Stomach (tissue), 8 donors: ENCODE measurements at regions not wholly inside any gene's neighbourhood (a gene's known extent, or its start where the extent isn't known, plus 50 kb on each side); places are given as distances from the start of the nearest gene placed in this dataset.

Experiments used
- DNase-seq, 2 donors: peaks; one replicate each; pipeline versions ENCODE4 v3.0.0 to v3.0.0-alpha.2; 2013 to 2019
- H3K27ac ChIP-seq, 5 donors: fragments of 200-600 bp in 4 of 5; sonication (generic) in 4 of 5; one replicate each; pipeline ENCODE4 v1.5.1; 2013 to 2019; ENCODE audit warnings: mild to moderate bottlenecking in 1 of 5, moderate library complexity in 1 of 5
- H3K27me3 ChIP-seq, 3 donors: fragments of 200-600 bp; sonication (generic); one replicate each; pipeline ENCODE4 v1.5.1; 2017 to 2019; ENCODE audit warnings: mixed run types in 1 of 3
- H3K36me3 ChIP-seq, 4 donors: fragments of 200-600 bp; sonication (generic); 1 replicate in 3 of 4; 2 replicates in 1 of 4; pipeline ENCODE4 v1.5.1; 2016 to 2019
- H3K4me1 ChIP-seq, 4 donors: fragments of 200-600 bp; sonication (generic); one replicate each; pipeline ENCODE4 v1.5.1; 2016 to 2019
- H3K4me3 ChIP-seq, 4 donors: fragments of 200-600 bp; sonication (generic) in 3 of 4; one replicate each; pipeline ENCODE4 v1.5.1; 2016 to 2019; ENCODE audit warnings: mild to moderate bottlenecking in 1 of 4
- H3K9me3 ChIP-seq, 4 donors: fragments of 200-600 bp; sonication (generic); one replicate each; pipeline ENCODE4 v1.5.1; 2016 to 2019
- EP300 ChIP-seq: sonication (generic); formaldehyde crosslinking; IDR thresholded peaks from one replicate; pipeline ENCODE4 v1.6.1; 2017; ENCODE audit warnings: antibody characterized with exemption
- POLR2A ChIP-seq, 4 donors: fragments of 450-650 bp; IDR thresholded peaks; one replicate each; pipeline ENCODE4 v1.6.1; 2016; ENCODE audit warnings: antibody characterized with exemption in 4 of 4, control low read depth in 2 of 4, mild to moderate bottlenecking in 1 of 4, moderate library complexity in 1 of 4
- POLR2AphosphoS5 ChIP-seq, 3 donors: sonication (generic); formaldehyde crosslinking; IDR thresholded peaks; one replicate each; pipeline ENCODE4 v1.6.1; 2016; ENCODE audit warnings: antibody characterized with exemption in 3 of 3
- WGBS, 5 donors: extraction: QIAGEN DNeasy Blood & Tissue Kit in 3 of 5; methylation state at CpG; one replicate each; pipeline versions ENCODE4 v1.1.5 to v1.1.7; 2013 to 2018; 5-methylcytosine and 5-hydroxymethylcytosine counted together
- intact Hi-C: fragments of 100-400 bp; cut with DNase I; formaldehyde crosslinking; loops from one replicate; pipeline ENCODE4 v1.15.1; 2023; ENCODE audit warnings: low total_unique reads
- TF ChIP-seq, protein P1 (sequence below), 7 experiments: fragments of 450-650 bp in 4 of 7; fragments of 200-600 bp in 3 of 7; sonication (generic) in 3 of 7; IDR thresholded peaks; one replicate each; pipeline ENCODE4 v1.5.1; 2016 to 2019; ENCODE audit warnings: antibody characterized with exemption in 7 of 7, control low read depth in 2 of 7, mild to moderate bottlenecking in 1 of 7
- donor health status: healthy with polysubstance abuse.
- donor health status: Bipolar disorder and iron deficiency.
- donor health status: healthy.

- Histone ChIP-seq H3K4me1 (no peaks in the 10 kb centered on the region), H3K36me3 (no peaks in the 10 kb centered on the region), H3K4me3 (no peak overlapping the region), H3K27ac (no peak overlapping the region), H3K9me3 (no peaks in the 10 kb centered on the region), H3K27me3 (no peaks in the 10 kb centered on the region)
- no peak for TF ChIP-seq POLR2A (IDR thresholded peaks at IDR 0.05)
- TF ChIP-seq, protein P1, sequence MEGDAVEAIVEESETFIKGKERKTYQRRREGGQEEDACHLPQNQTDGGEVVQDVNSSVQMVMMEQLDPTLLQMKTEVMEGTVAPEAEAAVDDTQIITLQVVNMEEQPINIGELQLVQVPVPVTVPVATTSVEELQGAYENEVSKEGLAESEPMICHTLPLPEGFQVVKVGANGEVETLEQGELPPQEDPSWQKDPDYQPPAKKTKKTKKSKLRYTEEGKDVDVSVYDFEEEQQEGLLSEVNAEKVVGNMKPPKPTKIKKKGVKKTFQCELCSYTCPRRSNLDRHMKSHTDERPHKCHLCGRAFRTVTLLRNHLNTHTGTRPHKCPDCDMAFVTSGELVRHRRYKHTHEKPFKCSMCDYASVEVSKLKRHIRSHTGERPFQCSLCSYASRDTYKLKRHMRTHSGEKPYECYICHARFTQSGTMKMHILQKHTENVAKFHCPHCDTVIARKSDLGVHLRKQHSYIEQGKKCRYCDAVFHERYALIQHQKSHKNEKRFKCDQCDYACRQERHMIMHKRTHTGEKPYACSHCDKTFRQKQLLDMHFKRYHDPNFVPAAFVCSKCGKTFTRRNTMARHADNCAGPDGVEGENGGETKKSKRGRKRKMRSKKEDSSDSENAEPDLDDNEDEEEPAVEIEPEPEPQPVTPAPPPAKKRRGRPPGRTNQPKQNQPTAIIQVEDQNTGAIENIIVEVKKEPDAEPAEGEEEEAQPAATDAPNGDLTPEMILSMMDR (IDR thresholded peaks at IDR 0.05), result no peak
- no peak for TF ChIP-seq POLR2AphosphoS5 (IDR thresholded peaks at IDR 0.05)
- no peak for TF ChIP-seq EP300
- 0% methylated on average over 1 of the region's 1 CpG for WGBS, 5 donors
- no peak for DNase-seq
- intact Hi-C loops, result no loop called here
Measured at GRCh38 chr1:213884402-213884801, 103.4 kb upstream of the PROX1 start.

DNA sequence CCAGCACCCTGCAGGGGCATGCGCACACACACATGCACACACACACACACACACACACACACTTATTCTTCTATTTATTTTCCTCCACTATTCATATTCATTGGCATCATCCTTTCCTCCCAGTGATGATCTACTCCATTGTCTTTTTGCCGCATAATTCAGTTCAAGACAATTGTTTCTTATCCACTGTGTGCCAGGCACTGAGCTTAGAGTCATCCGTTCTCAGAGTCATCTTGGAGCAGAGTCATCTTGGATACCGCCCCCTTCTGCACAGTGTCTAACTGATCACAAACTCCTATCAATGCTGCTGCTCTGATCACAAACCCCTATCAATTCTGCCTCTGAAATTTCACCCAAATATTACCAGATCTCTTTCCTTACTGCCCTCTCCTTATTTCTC lies 102.8 kb upstream of the PROX1 start:
- TF ChIP-seq EP300, result no peak
- no peak for TF ChIP-seq POLR2AphosphoS5 (IDR thresholded peaks at IDR 0.05)
- TF ChIP-seq, protein P1 (IDR thresholded peaks at IDR 0.05), result no peak
- TF ChIP-seq POLR2A (IDR thresholded peaks at IDR 0.05), result no peak
- WGBS, 5 donors, result 87 to 92% (median 88%) methylated on average over 4 of the region's 4 CpGs

DNA sequence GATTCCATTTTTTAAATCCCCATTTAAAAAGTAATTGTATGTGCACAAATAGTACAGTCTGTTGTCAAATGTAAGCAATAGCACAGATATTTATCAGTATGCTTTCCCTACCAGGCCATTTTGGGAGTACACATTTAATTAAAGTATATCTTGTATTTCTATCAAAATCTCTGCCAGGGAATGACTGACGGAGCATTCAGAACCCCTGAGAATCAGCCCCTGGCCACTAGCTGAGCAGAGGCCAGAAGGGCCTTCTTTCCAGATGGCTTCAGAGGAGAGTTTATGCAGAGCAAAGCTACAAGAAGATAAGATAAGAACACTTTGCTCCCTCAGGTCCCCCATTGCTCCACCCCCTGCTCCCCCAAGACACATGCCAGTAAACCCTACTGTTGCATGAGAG lies 99.9 kb upstream of the PROX1 start:
- 90 to 96% (median 95%) methylated on average over 1 of the region's 1 CpG for WGBS, 5 donors
- TF ChIP-seq POLR2AphosphoS5 (IDR thresholded peaks at IDR 0.05) (no peak), EP300 (no peak), POLR2A (IDR thresholded peaks at IDR 0.05) (no peak)
- TF ChIP-seq, protein P1 (IDR thresholded peaks at IDR 0.05), result no peak
- no peaks in the 10 kb centered on the region for H3K9me3 ChIP-seq
- H3K4me3 ChIP-seq, result no peak overlapping the region
- no peaks in the 10 kb centered on the region for H3K4me1 ChIP-seq
- H3K36me3 ChIP-seq, result no peaks in the 10 kb centered on the region
- DNase-seq, result no peak
- intact Hi-C loops, result no loop called here
- no peaks in the 10 kb centered on the region for H3K27me3 ChIP-seq
- H3K27ac ChIP-seq, result no peak overlapping the region

More for the DNA sequence above, 102.8 kb upstream of the PROX1 start:
- intact Hi-C loops, result no loop called here
- no peak overlapping the region for H3K27ac ChIP-seq
- H3K4me1 ChIP-seq, result no peaks in the 10 kb centered on the region
- DNase-seq, result no peak
- H3K36me3 ChIP-seq, result no peaks in the 10 kb centered on the region
- H3K27me3 ChIP-seq, result no peaks in the 10 kb centered on the region
- no peak overlapping the region for H3K4me3 ChIP-seq
- no peaks in the 10 kb centered on the region for H3K9me3 ChIP-seq

GRCh38 chr1:213891989-213892902 lies 95.5 kb upstream of the PROX1 start:
- TF ChIP-seq, protein P1 (IDR thresholded peaks at IDR 0.05), result no peak
- TF ChIP-seq POLR2AphosphoS5 (IDR thresholded peaks at IDR 0.05) (no peak), POLR2A (IDR thresholded peaks at IDR 0.05) (no peak), EP300 (no peak)
- Histone ChIP-seq H3K4me1 (no peaks in the 10 kb centered on the region), H3K36me3 (no peaks in the 10 kb centered on the region), H3K4me3 (no peak overlapping the region), H3K27me3 (no peaks in the 10 kb centered on the region), H3K27ac (no peak overlapping the region), H3K9me3 (no peaks in the 10 kb centered on the region)
- 47 to 68% (median 62%) methylated on average over 6 of the region's 6 CpGs for WGBS, 5 donors
- DNase-seq, result no peak
- intact Hi-C loops, result no loop called here
